Keratinocyte (primary cell): ENCODE measurements at regions not wholly inside any gene's neighbourhood (a gene's known extent, or its start where the extent isn't known, plus 50 kb on each side); places are given as distances from the start of the nearest gene placed in this dataset.
A peak's percentile ranks its signal among the peaks of the same experiment; 100 is the strongest.

Experiments used
- DNase-seq: peaks from one replicate; pipeline ENCODE4 v3.0.0-alpha.2; 2011; ENCODE audit warnings: low read depth, missing footprints, low spot score
- FAIRE-seq: peaks from 2 replicates; lab custom pipeline; 2011; peaks lifted over from hg19 to GRCh38; lab: Jason Lieb, UNC
- H2AFZ ChIP-seq: 2 replicates; pipeline ENCODE4 v1.6.0; 2012; ENCODE audit warnings: low read length, control low read depth, inconsistent platforms; ENCODE audit not compliant: control insufficient read depth
- H3K27ac ChIP-seq: 2 replicates; pipeline ENCODE4 v1.5.1; 2011; ENCODE audit warnings: low read length; ENCODE audit not compliant: control insufficient read depth, insufficient read depth
- H3K27me3 ChIP-seq: 3 replicates; pipeline ENCODE4 v1.6.0; 2011; ENCODE audit warnings: low read length; ENCODE audit not compliant: control insufficient read depth, insufficient read depth; ENCODE audit errors: extremely low read depth
- H3K36me3 ChIP-seq, 2 experiments: 2 replicates in 1 of 2; 3 replicates in 1 of 2; pipeline ENCODE4 v1.5.1; 2011; ENCODE audit warnings: low read length in 2 of 2, mild to moderate bottlenecking in 1 of 2; ENCODE audit not compliant: control insufficient read depth in 2 of 2, insufficient read depth in 2 of 2; ENCODE audit errors: extremely low read depth in 1 of 2
- H3K4me1 ChIP-seq: 3 replicates; pipeline ENCODE4 v1.5.1; 2011; ENCODE audit warnings: low read length; ENCODE audit not compliant: control insufficient read depth, insufficient read depth; ENCODE audit errors: extremely low read depth
- H3K4me2 ChIP-seq: 3 replicates; pipeline ENCODE4 v1.6.0; 2011; ENCODE audit warnings: low read depth, low read length; ENCODE audit not compliant: control insufficient read depth, insufficient read depth; ENCODE audit errors: extremely low read depth
- H3K4me3 ChIP-seq, 3 experiments: fragments of 200-600 bp in 1 of 3; sonication (generic) in 1 of 3; 2 replicates in 2 of 3; 3 replicates in 1 of 3; pipeline ENCODE4 v1.5.1; 2011 to 2016; ENCODE audit warnings: low read length in 3 of 3, mild to moderate bottlenecking in 3 of 3, control low read depth in 2 of 3, inconsistent platforms in 1 of 3, low read depth in 1 of 3, mixed read lengths in 1 of 3, mixed run types in 1 of 3, moderate library complexity in 1 of 3; ENCODE audit not compliant: control insufficient read depth in 2 of 3, insufficient read depth in 2 of 3; ENCODE audit errors: extremely low read depth in 1 of 3
- H3K79me2 ChIP-seq: 2 replicates; pipeline ENCODE4 v1.6.0; 2012; ENCODE audit warnings: low read length; ENCODE audit not compliant: control insufficient read depth, insufficient read depth
- H3K9ac ChIP-seq: 3 replicates; pipeline ENCODE4 v1.6.0; 2011; ENCODE audit warnings: low read length; ENCODE audit not compliant: control insufficient read depth, insufficient read depth; ENCODE audit errors: extremely low read depth
- H3K9me1 ChIP-seq: 3 replicates; pipeline ENCODE4 v1.6.0; 2011; ENCODE audit warnings: low read length; ENCODE audit not compliant: control insufficient read depth, insufficient read depth; ENCODE audit errors: extremely low read depth
- H3K9me3 ChIP-seq: 2 replicates; pipeline ENCODE4 v1.5.1; 2012; ENCODE audit warnings: low read depth, low read length; ENCODE audit not compliant: control insufficient read depth
- H4K20me1 ChIP-seq: 3 replicates; pipeline ENCODE4 v1.6.0; 2011; ENCODE audit warnings: low read length; ENCODE audit not compliant: control insufficient read depth, insufficient read depth; ENCODE audit errors: extremely low read depth
- CTCF ChIP-seq, 3 experiments: IDR thresholded peaks in 1 of 3; conservative IDR thresholded peaks in 1 of 3; optimal IDR thresholded peaks in 1 of 3; 2 replicates in 2 of 3; 3 replicates in 1 of 3; pipeline versions ENCODE3 to v1.5.1; 2011; ENCODE audit warnings: low read length in 3 of 3, mild to moderate bottlenecking in 3 of 3, moderate library complexity in 2 of 3, control low read depth in 1 of 3, inconsistent platforms in 1 of 3; ENCODE audit not compliant: insufficient read depth in 2 of 3; ENCODE audit errors: extremely low read depth in 1 of 3
- EZH2 ChIP-seq: IDR thresholded peaks from one replicate; pipeline ENCODE4 v1.6.1; 2012; ENCODE audit warnings: inconsistent platforms, mild to moderate bottlenecking, low read length, moderate library complexity
- dilution Hi-C: fragments of 300-500 bp; cut with MboI; formaldehyde crosslinking; loops from one replicate; pipeline ENCODE4 v1.7.0; 2020; ENCODE audit warnings: low sequenced_read_pairs; ENCODE audit not compliant: extremely low pct_ligation_motif_present

DNA sequence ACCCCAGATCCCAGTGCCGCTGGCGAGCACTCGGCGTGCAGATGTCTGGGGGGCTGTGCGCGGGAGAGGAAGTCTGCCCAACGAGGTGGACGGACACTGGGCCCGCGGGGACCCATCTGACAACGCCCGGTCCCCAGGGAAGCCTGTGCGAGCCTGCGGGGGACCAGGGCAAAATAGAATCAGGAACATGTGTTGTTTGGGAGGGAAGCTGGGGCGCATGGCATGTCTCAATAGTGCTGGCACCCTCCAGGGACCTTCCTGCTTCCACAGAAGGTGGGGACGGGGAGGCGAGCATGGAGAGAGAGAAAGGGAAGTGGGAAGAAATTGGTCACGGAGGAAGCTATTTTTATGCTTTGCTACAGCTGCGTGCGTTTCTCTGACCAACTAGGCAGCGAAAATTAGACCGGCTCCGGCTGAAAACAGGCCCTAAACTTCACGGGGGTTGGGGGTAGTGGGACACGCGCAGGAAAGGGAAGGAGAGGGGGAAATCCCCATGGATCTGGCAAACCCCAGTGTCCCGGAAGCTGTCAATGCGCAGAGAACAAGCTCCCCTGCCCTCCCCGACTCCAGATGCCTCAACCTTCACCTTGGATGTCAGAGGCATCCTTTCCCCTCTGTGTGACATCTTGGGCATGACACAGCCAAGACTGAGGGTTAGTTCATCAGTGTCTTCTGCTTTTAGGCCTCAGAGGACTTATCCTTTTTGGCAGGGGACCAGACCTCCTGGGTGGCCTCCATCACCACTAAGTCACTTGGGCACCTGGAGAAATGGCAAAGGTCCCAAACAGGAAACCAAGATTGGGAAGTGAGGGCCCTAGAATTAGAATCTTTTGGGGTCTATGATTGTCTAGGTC is 169.8 kb upstream of the BCOR start:
- H3K27me3 ChIP-seq: no peaks in the 10 kb centered on the region
- H3K4me2 ChIP-seq: peak overlapping the region; percentile 39
- H3K79me2 ChIP-seq: no peaks in the 10 kb centered on the region
- no peak overlapping the region for H3K27ac ChIP-seq
- H4K20me1 ChIP-seq: no peaks in the 10 kb centered on the region
- no peak for DNase-seq
- peaks cover 2% of the 10 kb centered on the region for H3K9me3 ChIP-seq
- H3K9ac ChIP-seq: no peak overlapping the region
- dilution Hi-C loops: no loop called here
- H3K9me1 ChIP-seq: no peaks in the 10 kb centered on the region
- no peak for FAIRE-seq
- H3K4me3 ChIP-seq: peak overlapping the region in 1 of 3 experiments; percentile 62
- no peak for TF ChIP-seq EZH2
- no peak for TF ChIP-seq CTCF (optimal IDR thresholded peaks at IDR 0.05 in 1 of 3, IDR thresholded peaks at IDR 0.05 in 1 of 3, conservative IDR thresholded peaks at IDR 0.05 in 1 of 3; ENCODE audit: extremely low read depth in 1 of 3, insufficient read depth in 2 of 3, low read length in 3 of 3)
- H2AFZ ChIP-seq: peak overlapping the region; percentile 49
- H3K4me1 ChIP-seq: peaks cover 5% of the 10 kb centered on the region
- H3K36me3 ChIP-seq: no peaks in the 10 kb centered on the region

DNA sequence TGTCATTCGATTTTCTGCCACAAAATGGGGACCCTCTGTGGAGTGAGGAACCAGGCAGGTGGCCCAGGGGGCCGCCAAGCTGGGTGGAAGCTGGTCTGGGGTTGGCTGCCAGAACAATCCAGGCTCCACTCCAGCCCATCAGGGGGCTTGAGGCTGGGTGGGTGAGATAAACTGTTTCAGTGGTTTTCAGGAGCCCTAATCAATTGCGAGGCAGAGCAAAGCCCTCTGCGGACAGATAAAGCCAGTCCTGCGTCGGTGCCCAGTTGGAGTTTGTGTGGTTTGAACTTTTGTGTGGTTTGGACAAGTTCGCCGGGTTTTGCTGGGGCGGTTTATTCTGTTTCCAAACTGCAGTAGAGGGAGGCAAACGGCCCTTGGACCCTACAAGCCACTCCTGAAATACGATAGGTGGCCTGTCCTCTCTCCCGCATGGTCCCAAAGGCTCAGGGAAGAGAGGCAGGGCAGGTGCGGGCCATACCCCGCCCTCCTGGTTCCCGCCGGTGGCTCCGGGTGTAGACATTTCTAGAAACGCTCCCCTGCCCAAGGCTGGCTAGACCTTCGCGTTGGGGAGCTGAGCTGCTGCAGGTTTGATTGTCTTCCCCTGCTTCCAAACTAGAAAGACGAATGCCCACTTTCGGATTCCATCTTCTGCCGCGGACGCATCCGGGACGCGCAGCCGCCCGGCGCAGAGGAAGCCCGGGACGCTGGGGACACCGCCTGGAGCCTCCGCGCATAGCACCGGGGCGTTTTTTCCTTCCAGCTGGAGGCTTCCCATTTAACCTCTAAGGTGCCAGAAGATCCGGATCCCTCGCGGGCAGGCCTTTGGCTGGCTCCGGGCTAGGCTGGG is 169.0 kb upstream of the BCOR start:
- H3K4me3 ChIP-seq: peak overlapping the region; percentile 36 to 62 (median 38)
- H3K27me3 ChIP-seq: no peaks in the 10 kb centered on the region
- dilution Hi-C loops: no loop called here
- no peaks in the 10 kb centered on the region for H3K9me1 ChIP-seq
- no peaks in the 10 kb centered on the region for H3K79me2 ChIP-seq
- DNase-seq (no peak), FAIRE-seq (no peak)
- H4K20me1 ChIP-seq: no peaks in the 10 kb centered on the region
- H3K4me1 ChIP-seq: peaks cover 5% of the 10 kb centered on the region
- peak overlapping the region; percentile 15 for H3K9ac ChIP-seq
- TF ChIP-seq EZH2: no peak
- TF ChIP-seq CTCF (optimal IDR thresholded peaks at IDR 0.05 in 1 of 3, IDR thresholded peaks at IDR 0.05 in 1 of 3, conservative IDR thresholded peaks at IDR 0.05 in 1 of 3; ENCODE audit: extremely low read depth in 1 of 3, insufficient read depth in 2 of 3, low read length in 3 of 3): peak; percentile 48 to 79 (median 69)
- H3K36me3 ChIP-seq: no peaks in the 10 kb centered on the region
- peaks cover 2% of the 10 kb centered on the region for H3K9me3 ChIP-seq
- peak overlapping the region; percentile 80 for H2AFZ ChIP-seq
- H3K4me2 ChIP-seq: peak overlapping the region; percentile 39
- H3K27ac ChIP-seq: no peak overlapping the region
